SU-DHL-6 (cell line): ENCODE measurements at regions not wholly inside any gene's neighbourhood (a gene's known extent, or its start where the extent isn't known, plus 50 kb on each side); places are given as distances from the start of the nearest gene placed in this dataset.
"Not testable (repeated sequence)": the region's sequence is repeated elsewhere in the genome, so short reads cannot be mapped to it uniquely, and the experiment has no call there.

Experiments
- H2AFZ ChIP-seq: fragments of 200-600 bp; sonication (generic); 2 replicates; pipeline ENCODE4 v1.6.1; 2014; ENCODE audit warnings: low read depth, mild to moderate bottlenecking, moderate library complexity, mixed read lengths, antibody characterized with exemption, low read length; ENCODE audit not compliant: severe bottlenecking
- H3F3A ChIP-seq: fragments of 200-600 bp; shearing (Covaris generic); 2 replicates; pipeline ENCODE4 v1.6.0; 2016; ENCODE audit warnings: antibody characterized with exemption, mild to moderate bottlenecking; ENCODE audit not compliant: insufficient read depth
- H3K27ac ChIP-seq: fragments of 200-600 bp; sonication (generic); 2 replicates; pipeline ENCODE4 v1.5.1; 2016; ENCODE audit warnings: low read depth, mild to moderate bottlenecking, low read length, moderate library complexity, mixed read lengths
- H3K27me3 ChIP-seq: fragments of 200-600 bp; sonication (generic), shearing (Covaris generic); 2 replicates; pipeline ENCODE4 v1.6.0; 2014; ENCODE audit warnings: mild to moderate bottlenecking, low read length
- H3K36me3 ChIP-seq: fragments of 200-600 bp; sonication (generic); 2 replicates; pipeline ENCODE4 v1.6.1; 2014; ENCODE audit warnings: mild to moderate bottlenecking, low read length, mixed read lengths
- H3K4me2 ChIP-seq: fragments of 300-600, 200-600 bp; shearing (Covaris generic), sonication (generic); 2 replicates; pipeline ENCODE4 v1.6.0; 2014; ENCODE audit warnings: low read length, low read depth, mild to moderate bottlenecking; ENCODE audit not compliant: poor library complexity, severe bottlenecking
- H3K4me3 ChIP-seq: fragments of 200-600 bp; sonication (generic); 2 replicates; pipeline ENCODE4 v1.5.1; 2014; ENCODE audit warnings: antibody characterized with exemption, low read length, mild to moderate bottlenecking, mixed read lengths; ENCODE audit not compliant: insufficient read depth, poor library complexity, severe bottlenecking
- H3K79me2 ChIP-seq: fragments of 200-600 bp; sonication (generic); 2 replicates; pipeline ENCODE4 v1.6.1; 2014; ENCODE audit warnings: mild to moderate bottlenecking, low read length, moderate library complexity; ENCODE audit not compliant: insufficient read depth
- H3K9ac ChIP-seq: fragments of 200-600 bp; sonication (generic); 2 replicates; pipeline ENCODE4 v1.7.0; 2014; ENCODE audit warnings: mild to moderate bottlenecking, low read length
- H3K9me2 ChIP-seq: fragments of 200-600 bp; sonication (generic); replicated peaks from 2 replicates; pipeline ENCODE4 v1.6.1; 2014; ENCODE audit warnings: low read length; ENCODE audit not compliant: insufficient read depth
- H3K9me3 ChIP-seq: fragments of 200-600 bp; sonication (generic); 2 replicates; pipeline ENCODE4 v1.6.1; 2014; ENCODE audit warnings: low read length, mixed read lengths; ENCODE audit not compliant: insufficient read depth
- H4K20me1 ChIP-seq: fragments of 200-600 bp; sonication (generic); 2 replicates; pipeline ENCODE4 v1.6.1; 2014; ENCODE audit warnings: low read depth, mild to moderate bottlenecking, antibody characterized with exemption, low read length, moderate library complexity, mixed read lengths
- CTCF ChIP-seq: fragments of 200-600 bp; sonication (generic); IDR thresholded peaks from one replicate; pipeline ENCODE4 v1.5.1; 2017; ENCODE audit warnings: antibody characterized with exemption, mild to moderate bottlenecking, low read length, moderate library complexity; ENCODE audit not compliant: insufficient read depth, poor library complexity, severe bottlenecking
- EZH2phosphoT487 ChIP-seq: fragments of 200-600 bp; sonication (generic), shearing (Covaris generic); conservative IDR thresholded peaks from 2 replicates; pipeline ENCODE4 v1.6.1; 2018; ENCODE audit warnings: mild to moderate bottlenecking, antibody characterized with exemption, low read length, moderate library complexity, mixed read lengths

GRCh38 chr2:236833501-236834073, 252.1 kb upstream of the COPS8 start:
- TF ChIP-seq CTCF (no peak), EZH2phosphoT487 (no peak)
- Histone ChIP-seq H3K36me3 (no peaks in the 10 kb centered on the region), H3K9me2 (no peaks in the 10 kb centered on the region), H3F3A (no peaks in the 10 kb centered on the region), H3K9me3 (no peaks in the 10 kb centered on the region), H3K27ac (no peak overlapping the region), H3K79me2 (no peaks in the 10 kb centered on the region), H3K27me3 (no peaks in the 10 kb centered on the region), H4K20me1 (no peaks in the 10 kb centered on the region), H2AFZ (no peak overlapping the region), H3K4me2 (no peak overlapping the region), H3K9ac (no peak overlapping the region), H3K4me3 (no peak overlapping the region)

GRCh38 chr2:236834284-236834683, 251.4 kb upstream of the COPS8 start:
- H3K9me2 ChIP-seq = no peaks in the 10 kb centered on the region
- no peak overlapping the region for H3K27ac ChIP-seq
- H4K20me1 ChIP-seq = no peaks in the 10 kb centered on the region
- H3K4me3 ChIP-seq = no peak overlapping the region
- H3K79me2 ChIP-seq = no peaks in the 10 kb centered on the region
- no peaks in the 10 kb centered on the region for H3K27me3 ChIP-seq
- no peaks in the 10 kb centered on the region for H3F3A ChIP-seq
- no peak overlapping the region for H2AFZ ChIP-seq
- no peaks in the 10 kb centered on the region for H3K9me3 ChIP-seq
- no peak overlapping the region for H3K4me2 ChIP-seq
- TF ChIP-seq EZH2phosphoT487 (no peak), CTCF (no peak)
- no peaks in the 10 kb centered on the region for H3K36me3 ChIP-seq
- no peak overlapping the region for H3K9ac ChIP-seq

- Histone ChIP-seq H3K9me3 (no peaks in the 10 kb centered on the region), H2AFZ (no peak overlapping the region), H3K27ac (no peak overlapping the region), H4K20me1 (no peaks in the 10 kb centered on the region), H3K27me3 (no peaks in the 10 kb centered on the region), H3K4me2 (no peak overlapping the region), H3F3A (no peaks in the 10 kb centered on the region), H3K4me3 (no peak overlapping the region), H3K79me2 (no peaks in the 10 kb centered on the region), H3K9ac (no peak overlapping the region), H3K9me2 (no peaks in the 10 kb centered on the region), H3K36me3 (no peaks in the 10 kb centered on the region)
- TF ChIP-seq EZH2phosphoT487 (no peak), CTCF (no peak)
Observed at GRCh38 chr2:236835307-236836024, 250.2 kb upstream of the COPS8 start.

- not testable (repeated sequence) for H4K20me1 ChIP-seq, H3K9me3 ChIP-seq, H3K79me2 ChIP-seq, H3K4me3 ChIP-seq, H3K36me3 ChIP-seq, H2AFZ ChIP-seq, H3K9ac ChIP-seq, H3K9me2 ChIP-seq, H3K27me3 ChIP-seq, H3K4me2 ChIP-seq, H3K27ac ChIP-seq, H3F3A ChIP-seq
Observed at GRCh38 chr2:236836028-236836427, 249.7 kb upstream of the COPS8 start.
